Ovary (tissue), 7 donors: ENCODE measurements at regions not wholly inside any gene's neighbourhood (a gene's known extent, or its start where the extent isn't known, plus 50 kb on each side); places are given as distances from the start of the nearest gene placed in this dataset.

Experiments used
- DNase-seq, 5 donors: peaks; one replicate each; pipeline ENCODE4 v3.0.0-alpha.2; 2019 to 2020
- H3K27ac ChIP-seq, 2 donors: fragments of 200-600 bp; one replicate each; pipeline versions ENCODE4 v1.5.1 to v1.8.0; 2019 to 2022
- H3K27me3 ChIP-seq: fragments of 200-600 bp; one replicate; pipeline ENCODE4 v1.8.0; 2022
- H3K36me3 ChIP-seq: fragments of 200-600 bp; sonication (generic); one replicate; pipeline ENCODE4 v1.5.1; 2019
- H3K4me1 ChIP-seq: one replicate; pipeline ENCODE4 v1.8.1; 2013; ENCODE audit warnings: mild to moderate bottlenecking, moderate library complexity; ENCODE audit not compliant: insufficient read depth
- H3K4me3 ChIP-seq: fragments of 200-600 bp; sonication (generic); one replicate; pipeline ENCODE4 v1.5.1; 2017
- H3K9me3 ChIP-seq, 2 donors: fragments of 200-600 bp in 1 of 2; sonication (generic) in 1 of 2; one replicate each; pipeline versions ENCODE4 v1.5.1 to v1.8.1; 2013 to 2019; ENCODE audit warnings: mild to moderate bottlenecking in 1 of 2, moderate library complexity in 1 of 2
- EP300 ChIP-seq: sonication (generic); formaldehyde crosslinking; IDR thresholded peaks from one replicate; pipeline ENCODE4 v1.6.1; 2017; ENCODE audit warnings: antibody characterized with exemption
- POLR2A ChIP-seq: fragments of 450-650 bp; IDR thresholded peaks from one replicate; pipeline ENCODE4 v1.6.1; 2017; ENCODE audit warnings: antibody characterized with exemption, mild to moderate bottlenecking, moderate library complexity
- WGBS, 3 donors: extraction: QIAGEN DNeasy Blood & Tissue Kit in 1 of 3; methylation state at CpG; one replicate each; pipeline versions ENCODE4 v1.1.5 to v1.1.7; 2013 to 2017; 5-methylcytosine and 5-hydroxymethylcytosine counted together
- intact Hi-C, 4 donors: fragments of 100-400 bp; cut with DNase I; formaldehyde crosslinking; loops; one replicate each; pipeline versions ENCODE4 v1.11.0 to v1.15.1; 2022 to 2023
- TF ChIP-seq, protein P1 (sequence below), 3 donors: fragments of 450-650 bp in 2 of 3; fragments of 200-600 bp in 1 of 3; IDR thresholded peaks; one replicate each; pipeline versions ENCODE4 v1.5.1 to v1.8.0; 2016 to 2022; ENCODE audit warnings: antibody characterized with exemption in 3 of 3, mild to moderate bottlenecking in 1 of 3
- donor health status: DM: no; HTN: no; CAD: no; lungs with moderate emphysema.
- donor health status: DM: no; HTN: no; CAD: no.
- donor health status: Bipolar disorder and iron deficiency.
- donor health status: DM: no; HTN: no; CAD: no.
- donor health status: DM: yes; HTN: yes; CAD: no.

- H3K4me1 ChIP-seq: no peaks in the 10 kb centered on the region
- no peak overlapping the region for H3K4me3 ChIP-seq
- H3K27ac ChIP-seq: no peak overlapping the region
- TF ChIP-seq POLR2A (no peak), EP300 (no peak)
- TF ChIP-seq, protein P1, sequence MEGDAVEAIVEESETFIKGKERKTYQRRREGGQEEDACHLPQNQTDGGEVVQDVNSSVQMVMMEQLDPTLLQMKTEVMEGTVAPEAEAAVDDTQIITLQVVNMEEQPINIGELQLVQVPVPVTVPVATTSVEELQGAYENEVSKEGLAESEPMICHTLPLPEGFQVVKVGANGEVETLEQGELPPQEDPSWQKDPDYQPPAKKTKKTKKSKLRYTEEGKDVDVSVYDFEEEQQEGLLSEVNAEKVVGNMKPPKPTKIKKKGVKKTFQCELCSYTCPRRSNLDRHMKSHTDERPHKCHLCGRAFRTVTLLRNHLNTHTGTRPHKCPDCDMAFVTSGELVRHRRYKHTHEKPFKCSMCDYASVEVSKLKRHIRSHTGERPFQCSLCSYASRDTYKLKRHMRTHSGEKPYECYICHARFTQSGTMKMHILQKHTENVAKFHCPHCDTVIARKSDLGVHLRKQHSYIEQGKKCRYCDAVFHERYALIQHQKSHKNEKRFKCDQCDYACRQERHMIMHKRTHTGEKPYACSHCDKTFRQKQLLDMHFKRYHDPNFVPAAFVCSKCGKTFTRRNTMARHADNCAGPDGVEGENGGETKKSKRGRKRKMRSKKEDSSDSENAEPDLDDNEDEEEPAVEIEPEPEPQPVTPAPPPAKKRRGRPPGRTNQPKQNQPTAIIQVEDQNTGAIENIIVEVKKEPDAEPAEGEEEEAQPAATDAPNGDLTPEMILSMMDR (IDR thresholded peaks at IDR 0.05): no peak
- no peaks in the 10 kb centered on the region for H3K9me3 ChIP-seq
- no peak for DNase-seq
- no peaks in the 10 kb centered on the region for H3K36me3 ChIP-seq
- intact Hi-C loops: no loop called here
- no peaks in the 10 kb centered on the region for H3K27me3 ChIP-seq
These were observed 1168.1 kb downstream of the OLFM4 start for GRCh38 chr13:54196684-54197083.

DNA sequence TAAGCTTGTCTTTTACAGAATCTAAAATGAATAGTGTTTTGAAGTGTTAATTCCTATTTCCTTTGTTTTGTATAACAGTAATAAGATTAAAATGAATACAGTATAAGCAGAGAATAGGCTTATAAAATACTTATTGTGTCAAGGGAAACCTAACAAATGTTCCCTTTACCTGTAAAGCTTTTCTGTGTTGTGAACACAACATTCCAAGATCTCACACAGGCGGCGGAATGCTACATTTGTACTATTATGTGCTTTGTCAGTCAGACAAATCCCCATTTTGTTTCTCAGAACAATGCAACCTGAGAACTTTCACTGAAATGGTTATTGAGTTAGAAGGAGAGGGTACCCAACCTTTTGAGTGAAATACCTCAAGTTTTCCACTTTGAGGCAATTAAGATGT, 1170.3 kb downstream of the OLFM4 start:
- intact Hi-C loops: no loop called here
- H3K36me3 ChIP-seq: no peaks in the 10 kb centered on the region
- no peaks in the 10 kb centered on the region for H3K27me3 ChIP-seq
- no peak overlapping the region for H3K27ac ChIP-seq
- no peak overlapping the region for H3K4me3 ChIP-seq
- TF ChIP-seq POLR2A (no peak), EP300 (no peak)
- TF ChIP-seq, protein P1 (IDR thresholded peaks at IDR 0.05): no peak
- 90 to 92% (median 91%) methylated on average over 2 of the region's 2 CpGs for WGBS, 3 donors
- no peaks in the 10 kb centered on the region for H3K9me3 ChIP-seq
- DNase-seq: no peak
- H3K4me1 ChIP-seq: no peaks in the 10 kb centered on the region

- no peak overlapping the region for H3K27ac ChIP-seq
- no peaks in the 10 kb centered on the region for H3K9me3 ChIP-seq
- 33 to 52% (median 40%) methylated on average over 1 of the region's 1 CpG for WGBS, 3 donors
- no peaks in the 10 kb centered on the region for H3K4me1 ChIP-seq
- DNase-seq: no peak
- intact Hi-C loops: no loop called here
- no peak for TF ChIP-seq POLR2A
- TF ChIP-seq, protein P1 (IDR thresholded peaks at IDR 0.05): no peak
- no peak for TF ChIP-seq EP300
- no peaks in the 10 kb centered on the region for H3K27me3 ChIP-seq
- H3K36me3 ChIP-seq: no peaks in the 10 kb centered on the region
- no peak overlapping the region for H3K4me3 ChIP-seq
These were observed 1178.0 kb downstream of the OLFM4 start for GRCh38 chr13:54206626-54207025.

GRCh38 chr13:54210397-54211049, 1181.9 kb downstream of the OLFM4 start:
- TF ChIP-seq, protein P1 (IDR thresholded peaks at IDR 0.05): no peak
- TF ChIP-seq EP300 (no peak), POLR2A (no peak)
- DNase-seq: no peak
- intact Hi-C loops: no loop called here
- no peak overlapping the region for H3K27ac ChIP-seq
- H3K4me1 ChIP-seq: no peaks in the 10 kb centered on the region
- no peak overlapping the region for H3K4me3 ChIP-seq
- H3K9me3 ChIP-seq: no peaks in the 10 kb centered on the region
- H3K27me3 ChIP-seq: no peaks in the 10 kb centered on the region
- H3K36me3 ChIP-seq: no peaks in the 10 kb centered on the region
- WGBS, 3 donors: 80 to 83% (median 80%) methylated on average over 2 of the region's 2 CpGs
